ENCODE measurements at regions not wholly inside any gene's neighbourhood (a gene's known extent, or its start where the extent isn't known, plus 50 kb on each side); places are given as distances from the start of the nearest gene placed in this dataset.

DNA sequence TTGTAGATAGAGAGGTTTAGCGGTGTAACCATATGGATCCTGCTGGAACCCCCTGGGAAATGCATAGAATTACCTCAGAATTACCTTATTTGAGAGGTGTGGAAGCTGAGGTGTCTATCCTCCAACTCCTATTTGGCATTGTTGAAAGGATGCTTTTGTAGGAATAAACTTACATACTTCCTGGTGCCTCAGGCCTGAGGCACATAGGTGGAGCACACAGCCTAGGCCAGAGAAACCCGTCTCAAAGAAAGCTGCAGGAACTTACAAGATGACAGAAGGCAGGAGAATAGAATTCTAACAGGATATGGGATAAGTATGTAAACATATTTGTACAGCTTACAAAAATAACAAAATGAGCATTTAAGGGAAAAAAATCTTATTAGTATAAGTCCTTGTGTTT lies 1507.2 kb upstream of the ZEB2 start:
- H3K36me3 Mint-ChIP-seq (ENCODE audit: low read depth): no peaks in the 10 kb centered on the region
- H3K9me3 Mint-ChIP-seq: peaks cover 4% of the 10 kb centered on the region
- ATAC-seq (no peak), DNase-seq (no peak)
- H3K27me3 Mint-ChIP-seq: no peaks in the 10 kb centered on the region
- no peak overlapping the region for H3K27ac Mint-ChIP-seq
- no peak overlapping the region for H3K4me3 Mint-ChIP-seq
- no peaks in the 10 kb centered on the region for H3K4me1 Mint-ChIP-seq

GRCh38 chr2:146025519-146025918 lies 1505.6 kb upstream of the ZEB2 start:
- DNase-seq (no peak), ATAC-seq (no peak)
- no peaks in the 10 kb centered on the region for H3K36me3 Mint-ChIP-seq (ENCODE audit: low read depth)
- no peaks in the 10 kb centered on the region for H3K27me3 Mint-ChIP-seq
- no peaks in the 10 kb centered on the region for H3K4me1 Mint-ChIP-seq
- no peak overlapping the region for H3K27ac Mint-ChIP-seq
- no peak overlapping the region for H3K4me3 Mint-ChIP-seq
- peaks cover 4% of the 10 kb centered on the region for H3K9me3 Mint-ChIP-seq

GRCh38 chr2:146024212-146024743 lies 1504.4 kb upstream of the ZEB2 start:
- no peak for DNase-seq
- Mint-ChIP-seq H3K4me3 (no peak overlapping the region), H3K27ac (no peak overlapping the region), H3K9me3 (peaks cover 4% of the 10 kb centered on the region), H3K4me1 (no peaks in the 10 kb centered on the region), H3K36me3 (ENCODE audit: low read depth) (no peaks in the 10 kb centered on the region), H3K27me3 (no peaks in the 10 kb centered on the region)
- no peak for ATAC-seq

DNA sequence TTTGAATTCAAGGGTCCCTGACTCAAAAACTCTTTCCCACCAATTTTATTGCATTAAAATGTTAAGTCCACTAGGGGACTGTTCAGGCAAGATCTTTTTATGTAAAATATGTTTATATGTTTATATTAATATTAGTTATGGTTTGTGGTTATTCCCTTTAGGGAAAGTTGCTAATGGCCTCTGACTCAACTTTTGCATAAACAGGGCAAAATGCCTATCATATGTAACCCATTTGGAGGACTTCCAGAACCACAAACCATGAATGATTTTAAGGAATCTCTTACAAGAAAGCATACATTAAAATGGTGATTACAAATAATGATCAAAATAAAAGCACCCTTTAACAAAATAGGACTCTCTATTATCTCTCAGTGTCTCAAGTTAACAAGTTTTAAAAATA lies 1484.5 kb upstream of the ZEB2 start:
- DNase-seq (no peak), ATAC-seq (no peak)
- Mint-ChIP-seq H3K27ac (no peak overlapping the region), H3K36me3 (ENCODE audit: low read depth) (no peaks in the 10 kb centered on the region), H3K9me3 (peaks cover 2% of the 10 kb centered on the region), H3K27me3 (no peaks in the 10 kb centered on the region), H3K4me1 (no peaks in the 10 kb centered on the region), H3K4me3 (no peak overlapping the region)

DNA sequence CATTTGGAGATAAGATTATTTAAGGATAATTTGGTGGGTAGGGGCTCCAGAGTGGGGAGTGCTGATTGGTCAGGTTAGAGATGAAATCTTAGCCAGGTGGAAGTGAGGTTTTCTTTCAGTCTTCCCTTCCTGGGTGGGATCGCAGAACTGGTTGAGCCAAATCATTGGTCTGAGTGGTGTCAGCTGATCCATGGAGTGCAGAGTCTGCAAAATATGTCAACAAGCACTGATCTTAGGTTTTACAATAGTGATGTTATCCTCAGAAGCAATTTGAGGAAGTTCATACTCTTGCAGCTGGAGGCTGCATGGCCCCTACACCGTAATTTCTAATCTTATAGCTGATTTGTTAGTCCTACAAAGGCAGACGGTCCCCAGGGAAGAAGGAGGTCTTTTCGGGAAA lies 1483.4 kb upstream of the ZEB2 start:
- no peak overlapping the region for H3K4me3 Mint-ChIP-seq
- H3K36me3 Mint-ChIP-seq (ENCODE audit: low read depth): no peaks in the 10 kb centered on the region
- ATAC-seq (no peak), DNase-seq (no peak)
- no peaks in the 10 kb centered on the region for H3K27me3 Mint-ChIP-seq
- H3K9me3 Mint-ChIP-seq: peaks cover 5% of the 10 kb centered on the region
- no peaks in the 10 kb centered on the region for H3K4me1 Mint-ChIP-seq
- H3K27ac Mint-ChIP-seq: no peak overlapping the region

- Mint-ChIP-seq H3K27ac (no peak overlapping the region), H3K9me3 (peaks cover 24% of the 10 kb centered on the region), H3K4me1 (no peaks in the 10 kb centered on the region), H3K27me3 (no peaks in the 10 kb centered on the region), H3K36me3 (ENCODE audit: low read depth) (no peaks in the 10 kb centered on the region), H3K4me3 (no peak overlapping the region)
- ATAC-seq (no peak), DNase-seq (no peak)
Measured at GRCh38 chr2:145994910-145995309, 1475.0 kb upstream of the ZEB2 start.

GRCh38 chr2:145992572-145992971 lies 1472.7 kb upstream of the ZEB2 start:
- H3K4me1 Mint-ChIP-seq: no peaks in the 10 kb centered on the region
- H3K36me3 Mint-ChIP-seq (ENCODE audit: low read depth): no peaks in the 10 kb centered on the region
- peaks cover 18% of the 10 kb centered on the region for H3K9me3 Mint-ChIP-seq
- DNase-seq (no peak), ATAC-seq (no peak)
- no peaks in the 10 kb centered on the region for H3K27me3 Mint-ChIP-seq
- no peak overlapping the region for H3K4me3 Mint-ChIP-seq
- no peak overlapping the region for H3K27ac Mint-ChIP-seq

- Mint-ChIP-seq H3K27me3 (no peaks in the 10 kb centered on the region), H3K36me3 (ENCODE audit: low read depth) (no peaks in the 10 kb centered on the region), H3K4me3 (no peak overlapping the region), H3K27ac (no peak overlapping the region), H3K9me3 (peaks cover 3% of the 10 kb centered on the region), H3K4me1 (no peaks in the 10 kb centered on the region)
- no peak for DNase-seq
- ATAC-seq: no peak
Measured at GRCh38 chr2:145987793-145988192, 1467.9 kb upstream of the ZEB2 start.

GRCh38 chr2:145985517-145985916 lies 1465.6 kb upstream of the ZEB2 start:
- H3K9me3 Mint-ChIP-seq: no peaks in the 10 kb centered on the region
- DNase-seq (no peak), ATAC-seq (no peak)
- no peak overlapping the region for H3K4me3 Mint-ChIP-seq
- no peaks in the 10 kb centered on the region for H3K36me3 Mint-ChIP-seq (ENCODE audit: low read depth)
- H3K27ac Mint-ChIP-seq: no peak overlapping the region
- no peaks in the 10 kb centered on the region for H3K27me3 Mint-ChIP-seq
- no peaks in the 10 kb centered on the region for H3K4me1 Mint-ChIP-seq

DNA sequence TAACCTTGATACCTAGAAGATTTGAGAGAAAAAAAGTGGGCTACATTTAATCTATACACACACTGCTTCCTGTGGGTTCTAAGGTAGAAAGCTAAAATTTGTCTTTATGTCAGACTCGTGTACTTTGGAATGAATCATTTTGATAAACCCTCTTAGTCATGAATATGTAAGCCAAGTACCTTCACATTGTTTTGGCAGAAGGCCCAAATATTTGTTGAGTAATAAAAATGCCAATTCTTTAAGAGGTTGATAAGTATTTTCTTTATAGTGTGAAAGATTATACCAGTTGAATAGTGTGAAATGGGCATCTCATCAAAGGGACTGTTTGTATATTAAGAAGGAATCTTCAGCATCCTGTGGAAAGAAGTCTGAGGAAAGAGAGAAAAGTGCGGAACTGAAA lies 1464.7 kb upstream of the ZEB2 start:
- no peaks in the 10 kb centered on the region for H3K4me1 Mint-ChIP-seq
- H3K4me3 Mint-ChIP-seq: no peak overlapping the region
- no peaks in the 10 kb centered on the region for H3K27me3 Mint-ChIP-seq
- no peaks in the 10 kb centered on the region for H3K36me3 Mint-ChIP-seq (ENCODE audit: low read depth)
- DNase-seq: no peak
- ATAC-seq: no peak
- H3K27ac Mint-ChIP-seq: no peak overlapping the region
- no peaks in the 10 kb centered on the region for H3K9me3 Mint-ChIP-seq

DNA sequence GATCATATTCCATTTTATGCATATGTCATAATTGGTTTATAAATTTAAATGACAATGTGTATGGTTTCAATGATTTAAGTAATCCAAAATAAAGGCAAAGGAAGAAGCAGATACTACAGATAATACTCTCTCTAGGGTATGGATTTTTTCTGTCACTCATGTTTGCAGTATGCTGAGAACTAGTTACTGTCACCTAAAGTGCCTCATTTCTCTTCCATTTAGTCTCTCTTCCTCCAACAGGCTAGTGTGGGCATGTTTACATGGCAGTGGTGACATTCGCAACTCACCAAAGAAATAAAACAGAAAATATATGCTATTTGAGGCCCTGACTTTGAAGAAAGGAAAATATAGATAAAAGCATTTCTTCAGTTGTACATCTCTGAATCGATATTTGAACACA lies 1460.4 kb upstream of the ZEB2 start:
- Mint-ChIP-seq H3K9me3 (no peaks in the 10 kb centered on the region), H3K4me3 (no peak overlapping the region), H3K4me1 (no peaks in the 10 kb centered on the region), H3K36me3 (ENCODE audit: low read depth) (no peaks in the 10 kb centered on the region), H3K27ac (no peak overlapping the region), H3K27me3 (no peaks in the 10 kb centered on the region)
- no peak for ATAC-seq
- no peak for DNase-seq

DNA sequence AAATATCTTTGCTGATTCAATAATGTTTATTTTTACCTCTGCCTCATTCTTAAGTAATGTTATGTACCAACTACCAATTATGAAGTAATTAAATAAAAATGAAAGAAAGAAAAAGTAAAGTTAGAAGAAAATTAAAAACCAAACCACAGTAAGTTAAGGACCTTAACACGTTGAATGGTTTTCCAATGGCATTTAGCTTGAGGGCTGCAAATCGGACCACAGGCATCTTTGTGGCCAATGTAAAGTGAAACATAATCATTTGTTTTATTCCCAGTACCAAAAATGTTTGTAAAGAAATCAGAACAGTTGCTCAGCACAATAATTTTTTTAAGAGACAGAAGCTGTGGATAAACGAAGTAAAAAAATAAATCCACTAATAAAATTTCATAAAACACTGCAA lies 1455.5 kb upstream of the ZEB2 start:
- Mint-ChIP-seq H3K4me1 (no peaks in the 10 kb centered on the region), H3K27me3 (no peaks in the 10 kb centered on the region), H3K9me3 (no peaks in the 10 kb centered on the region), H3K27ac (no peak overlapping the region), H3K36me3 (ENCODE audit: low read depth) (no peaks in the 10 kb centered on the region), H3K4me3 (no peak overlapping the region)
- no peak for ATAC-seq
- DNase-seq: no peak

DNA sequence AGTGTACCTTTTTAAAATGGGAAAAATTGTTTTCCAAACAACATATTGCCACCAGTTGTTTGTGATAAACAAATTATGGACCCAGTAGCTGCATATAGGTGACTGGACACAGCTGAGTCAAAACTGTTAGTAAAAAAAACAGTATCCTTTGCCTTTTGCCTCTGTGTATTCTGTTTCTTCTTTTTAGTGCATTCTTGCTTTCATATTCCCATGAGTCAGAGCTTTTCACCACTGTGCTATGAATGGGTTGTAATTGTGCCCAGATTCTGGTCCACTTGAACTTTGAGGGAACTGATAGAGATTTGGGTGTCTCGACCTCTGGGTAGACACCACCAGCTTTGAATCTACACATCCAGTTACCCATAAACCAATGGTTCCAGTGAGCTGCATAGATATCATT lies 1441.9 kb upstream of the ZEB2 start:
- no peaks in the 10 kb centered on the region for H3K27me3 Mint-ChIP-seq
- no peak overlapping the region for H3K27ac Mint-ChIP-seq
- H3K4me1 Mint-ChIP-seq: no peaks in the 10 kb centered on the region
- peaks cover 17% of the 10 kb centered on the region for H3K9me3 Mint-ChIP-seq
- DNase-seq (no peak), ATAC-seq (no peak)
- no peaks in the 10 kb centered on the region for H3K36me3 Mint-ChIP-seq (ENCODE audit: low read depth)
- no peak overlapping the region for H3K4me3 Mint-ChIP-seq

DNA sequence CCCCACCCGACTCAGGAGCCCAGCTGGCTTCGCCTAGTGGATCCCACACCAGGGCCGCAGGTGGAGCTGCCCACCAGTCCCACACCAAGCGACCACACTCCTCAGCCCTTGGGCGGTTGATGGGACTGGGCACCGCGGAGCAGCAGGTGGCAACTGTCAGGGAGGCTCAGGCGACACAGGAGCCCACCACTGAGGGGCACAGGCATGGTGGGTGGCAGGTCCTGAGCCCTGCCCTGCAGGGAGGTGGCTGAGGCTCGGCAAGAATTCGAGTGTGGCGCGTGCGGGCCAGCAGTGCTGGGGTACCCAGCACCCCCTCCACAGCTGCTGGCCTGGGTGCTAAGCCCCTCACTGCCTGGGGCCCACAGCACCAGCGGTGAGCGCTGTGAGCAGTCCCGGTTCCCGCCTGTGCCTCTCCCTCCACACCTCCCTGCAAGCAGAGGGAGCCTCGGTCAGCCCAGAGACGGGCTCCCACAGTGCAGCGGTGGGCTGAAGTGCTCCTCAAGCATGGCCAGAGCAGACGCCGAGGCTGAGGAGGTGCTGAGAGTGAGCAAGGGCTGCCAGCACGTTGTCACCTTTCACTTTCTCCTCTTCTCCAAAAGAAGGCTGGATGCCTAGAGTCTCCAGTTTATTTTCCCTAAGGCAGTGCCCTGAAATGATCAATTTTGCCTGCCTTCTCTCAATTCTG lies 1440.7 kb upstream of the ZEB2 start:
- DNase-seq: no peak
- Mint-ChIP-seq H3K36me3 (ENCODE audit: low read depth) (no peaks in the 10 kb centered on the region), H3K9me3 (peaks cover 18% of the 10 kb centered on the region), H3K4me3 (no peak overlapping the region), H3K27ac (no peak overlapping the region), H3K4me1 (no peaks in the 10 kb centered on the region), H3K27me3 (no peaks in the 10 kb centered on the region)
- ATAC-seq: no peak

DNA sequence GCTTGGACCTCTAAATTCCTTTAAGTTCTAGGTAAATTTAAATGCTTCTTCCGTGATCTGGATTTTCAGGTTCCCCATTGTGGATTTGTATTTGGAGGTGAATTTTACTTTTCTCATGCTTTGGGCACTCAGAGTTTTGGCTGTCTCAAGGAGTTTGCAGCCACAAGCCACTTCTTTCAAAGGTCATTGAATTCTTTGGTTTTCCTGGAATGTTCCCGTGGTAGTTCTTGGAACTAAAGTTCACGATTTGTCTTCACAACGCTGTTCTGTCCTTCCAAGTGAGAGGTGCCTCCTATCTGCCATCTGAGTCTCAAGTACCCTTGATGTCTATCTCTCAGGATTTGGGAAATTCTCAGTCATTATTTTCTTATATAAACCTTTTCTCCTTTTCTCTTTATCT lies 1438.7 kb upstream of the ZEB2 start:
- ATAC-seq (no peak), DNase-seq (no peak)
- Mint-ChIP-seq H3K27ac (no peak overlapping the region), H3K4me3 (no peak overlapping the region), H3K4me1 (no peaks in the 10 kb centered on the region), H3K9me3 (peaks cover 19% of the 10 kb centered on the region), H3K27me3 (no peaks in the 10 kb centered on the region), H3K36me3 (ENCODE audit: low read depth) (no peaks in the 10 kb centered on the region)

DNA sequence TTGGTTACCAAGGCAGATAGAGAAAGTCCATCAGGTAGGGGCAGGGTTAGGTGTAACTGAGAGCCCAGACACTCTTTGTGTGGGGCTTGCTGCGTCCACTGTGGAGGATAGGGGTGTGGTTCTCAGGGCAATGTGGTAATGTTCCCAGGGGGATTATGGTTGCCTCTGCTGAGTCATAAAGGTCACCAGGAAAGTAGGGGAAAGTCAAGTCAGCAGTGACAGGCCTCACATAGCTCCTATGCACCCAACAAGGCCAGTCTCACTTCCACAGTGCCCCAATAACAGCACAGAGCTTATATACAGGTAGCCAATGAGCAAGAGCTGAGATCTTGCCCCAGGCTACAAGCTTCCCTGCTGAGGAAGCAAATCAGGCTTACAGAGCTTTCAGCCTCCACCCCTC lies 1438.0 kb upstream of the ZEB2 start:
- no peaks in the 10 kb centered on the region for H3K4me1 Mint-ChIP-seq
- H3K36me3 Mint-ChIP-seq (ENCODE audit: low read depth): no peaks in the 10 kb centered on the region
- DNase-seq (no peak), ATAC-seq (no peak)
- H3K27ac Mint-ChIP-seq: no peak overlapping the region
- peaks cover 21% of the 10 kb centered on the region for H3K9me3 Mint-ChIP-seq
- H3K4me3 Mint-ChIP-seq: no peak overlapping the region
- no peaks in the 10 kb centered on the region for H3K27me3 Mint-ChIP-seq
